GM23338 (cell line): ENCODE measurements at regions not wholly inside any gene's neighbourhood (a gene's known extent, or its start where the extent isn't known, plus 50 kb on each side); places are given as distances from the start of the nearest gene placed in this dataset.

Experiments used
- ATAC-seq: fragments of 200-7000 bp; cut with Tn5 transposase; 3 replicates; pipeline ENCODE4 v1.9.1; 2020
- DNase-seq: peaks from one replicate; pipeline ENCODE4 v3.0.0-alpha.2; 2015; ENCODE audit warnings: low spot score
- H2AFZ ChIP-seq: fragments of 200-600 bp; sonication (generic); 2 replicates; pipeline ENCODE4 v1.8.0; 2016; ENCODE audit warnings: antibody characterized with exemption, mild to moderate bottlenecking, moderate library complexity
- H3F3A ChIP-seq: fragments of 200-600 bp; sonication (generic); replicated peaks from 2 replicates; pipeline ENCODE4 v1.8.0; 2017; ENCODE audit warnings: antibody characterized with exemption, mixed run types, low read depth
- H3K27ac ChIP-seq: fragments of 200-600 bp; sonication (generic); 2 replicates; pipeline ENCODE4 v1.6.1; 2016; ENCODE audit warnings: low read depth
- H3K27me3 ChIP-seq: fragments of 200-600 bp; sonication (generic); 2 replicates; pipeline ENCODE4 v1.8.0; 2016; ENCODE audit warnings: mild to moderate bottlenecking, mixed run types, moderate library complexity; ENCODE audit not compliant: insufficient read depth
- H3K36me3 ChIP-seq: fragments of 200-600 bp; sonication (generic); 2 replicates; pipeline ENCODE4 v1.8.0; 2016; ENCODE audit warnings: mild to moderate bottlenecking; ENCODE audit not compliant: insufficient read depth
- H3K4me1 ChIP-seq: fragments of 200-600 bp; sonication (generic); 2 replicates; pipeline ENCODE4 v1.8.0; 2016; ENCODE audit warnings: mild to moderate bottlenecking, moderate library complexity; ENCODE audit not compliant: insufficient read depth
- H3K4me2 ChIP-seq: fragments of 200-600 bp; sonication (generic); 2 replicates; pipeline ENCODE4 v1.7.1; 2017; ENCODE audit warnings: mixed run types
- H3K4me3 ChIP-seq: fragments of 200-600 bp; sonication (generic); 2 replicates; pipeline ENCODE4 v1.6.1; 2016; ENCODE audit warnings: mixed run types
- H3K79me2 ChIP-seq: fragments of 200-600 bp; sonication (generic); replicated peaks from 2 replicates; pipeline ENCODE4 v1.8.0; 2017; ENCODE audit warnings: mild to moderate bottlenecking; ENCODE audit not compliant: insufficient read depth
- H3K9me2 ChIP-seq: fragments of 200-600 bp; sonication (generic); 2 replicates; pipeline ENCODE4 v1.8.0; 2017; ENCODE audit not compliant: insufficient read depth
- H4K20me1 ChIP-seq: fragments of 200-600 bp; sonication (generic); replicated peaks from 2 replicates; pipeline ENCODE4 v1.8.0; 2017; ENCODE audit warnings: mild to moderate bottlenecking; ENCODE audit not compliant: insufficient read depth
- H3K27ac Mint-ChIP-seq: 2 replicates; pipeline ENCODE4 v1.8.0; 2020; ENCODE audit warnings: inconsistent platforms, mild to moderate bottlenecking, moderate library complexity, mixed read lengths
- H3K27me3 Mint-ChIP-seq: 3 replicates; pipeline ENCODE4 v1.8.0; 2022; ENCODE audit warnings: low read depth, mild to moderate bottlenecking, moderate library complexity, mixed read lengths, inconsistent platforms; ENCODE audit not compliant: insufficient read depth, poor library complexity
- H3K36me3 Mint-ChIP-seq: 3 replicates; pipeline ENCODE4 v1.8.0; 2021; ENCODE audit warnings: low read depth, mild to moderate bottlenecking, inconsistent platforms, moderate library complexity, mixed read lengths
- H3K4me1 Mint-ChIP-seq: 3 replicates; pipeline ENCODE4 v1.8.0; 2020; ENCODE audit warnings: mild to moderate bottlenecking, inconsistent platforms, mixed read lengths
- H3K4me3 Mint-ChIP-seq: 3 replicates; pipeline ENCODE4 v1.8.0; 2021; ENCODE audit warnings: moderate library complexity, mild to moderate bottlenecking, inconsistent platforms, mixed read lengths
- H3K9me3 Mint-ChIP-seq: 3 replicates; pipeline ENCODE4 v1.8.0; 2020; ENCODE audit warnings: moderate library complexity, mild to moderate bottlenecking, inconsistent platforms, mixed read lengths
- EZH2 ChIP-seq: fragments of 200-600 bp; sonication (generic); IDR thresholded peaks from one replicate; pipeline ENCODE4 v1.8.0; 2017; ENCODE audit warnings: antibody characterized with exemption, mild to moderate bottlenecking, low read depth; ENCODE audit not compliant: unreplicated experiment
- EZH2phosphoT487 ChIP-seq: fragments of 200-600 bp; sonication (generic); IDR thresholded peaks from one replicate; pipeline ENCODE4 v1.8.1; 2018; ENCODE audit warnings: antibody characterized with exemption; ENCODE audit not compliant: unreplicated experiment
- JUNB ChIP-seq: IDR thresholded peaks from one replicate; pipeline ENCODE4 v1.6.1; 2016; ENCODE audit warnings: antibody characterized with exemption; ENCODE audit not compliant: unreplicated experiment
- NANOG ChIP-seq: IDR thresholded peaks from 2 replicates; pipeline ENCODE4 v1.6.1; 2016; ENCODE audit warnings: antibody characterized with exemption, borderline replicate concordance
- POLR2AphosphoS5 ChIP-seq: IDR thresholded peaks from 2 replicates; pipeline ENCODE4 v1.6.1; 2016; ENCODE audit warnings: antibody characterized with exemption, low read depth
- STAT1 ChIP-seq: IDR thresholded peaks from one replicate; pipeline ENCODE4 v1.6.1; 2016; ENCODE audit warnings: antibody characterized with exemption; ENCODE audit not compliant: unreplicated experiment
- ZNF114 ChIP-seq: fragments of 250-450 bp; sonication (Bioruptor Pico); IDR thresholded peaks from 2 replicates; pipeline ENCODE4 v1.5.0; 2020; ENCODE audit warnings: mild to moderate bottlenecking, moderate library complexity
- ZNF331 ChIP-seq: fragments of 250-450 bp; sonication (Bioruptor Pico); IDR thresholded peaks from 2 replicates; pipeline ENCODE4 v1.5.0; 2020; ENCODE audit warnings: low read depth, mild to moderate bottlenecking, moderate library complexity
- TF ChIP-seq, protein P1 (sequence below): fragments of 250-450 bp; sonication (Bioruptor Pico); IDR thresholded peaks from 2 replicates; pipeline ENCODE4 v1.5.0; 2020; ENCODE audit warnings: mild to moderate bottlenecking, moderate library complexity
- TF ChIP-seq, protein P2 (sequence below), 2 experiments: fragments of 200-600 bp in 1 of 2; sonication (generic) in 1 of 2; conservative IDR thresholded peaks; 2 replicates each; pipeline versions ENCODE4 v1.5.1 to v1.6.1; 2016 to 2017; ENCODE audit warnings: antibody characterized with exemption in 2 of 2, low read depth in 2 of 2, mild to moderate bottlenecking in 2 of 2, moderate library complexity in 1 of 2
- TF ChIP-seq, protein P3 (sequence below): IDR thresholded peaks from 2 replicates; pipeline ENCODE4 v1.6.1; 2016; ENCODE audit warnings: antibody characterized with exemption

DNA sequence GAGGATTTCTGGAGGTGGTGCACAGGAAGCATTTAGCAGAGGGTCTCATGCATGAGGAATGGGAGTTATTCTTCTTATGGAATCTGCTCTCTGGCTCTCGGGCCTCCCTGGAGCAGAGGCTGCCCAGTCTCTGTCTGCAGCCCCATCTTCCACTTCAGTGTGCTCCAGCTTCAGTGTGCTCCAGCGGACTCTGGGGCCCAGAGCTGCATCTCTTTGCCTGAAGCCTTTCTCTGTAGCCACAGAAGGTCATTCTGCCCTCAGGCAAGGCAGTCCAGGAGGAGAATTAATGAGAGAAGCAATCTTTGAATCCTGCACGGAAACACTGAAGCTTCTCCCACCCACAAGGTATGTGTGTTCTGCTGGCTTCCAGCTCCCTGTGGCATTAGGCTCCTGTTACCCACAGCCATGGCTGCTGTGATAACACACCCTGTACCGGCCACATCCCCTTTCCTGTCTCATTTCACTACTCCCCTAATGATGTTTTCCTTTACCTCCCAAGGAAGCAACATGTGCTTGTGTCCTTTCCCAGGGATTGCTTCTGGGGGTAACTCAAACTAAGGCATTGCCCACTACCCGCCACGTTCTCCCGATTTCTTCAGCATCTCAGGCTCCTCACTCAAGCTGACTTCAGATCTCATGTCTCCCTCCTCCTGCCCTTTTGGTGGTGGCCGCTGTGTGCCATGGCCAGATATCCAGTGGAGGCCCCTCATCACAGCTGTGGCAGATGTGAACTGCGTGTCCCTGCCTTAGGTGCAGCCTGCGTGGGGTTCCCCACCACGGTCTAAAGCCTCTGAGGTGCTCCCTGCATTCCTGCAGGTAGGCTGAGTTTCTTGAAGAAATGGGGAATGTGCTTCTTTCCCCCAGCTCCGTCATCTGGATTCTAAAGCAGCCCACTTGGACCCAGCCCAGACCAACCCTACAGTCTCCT lies 181.2 kb upstream of the GALNT2 start (continued):
- TF ChIP-seq, protein P1, sequence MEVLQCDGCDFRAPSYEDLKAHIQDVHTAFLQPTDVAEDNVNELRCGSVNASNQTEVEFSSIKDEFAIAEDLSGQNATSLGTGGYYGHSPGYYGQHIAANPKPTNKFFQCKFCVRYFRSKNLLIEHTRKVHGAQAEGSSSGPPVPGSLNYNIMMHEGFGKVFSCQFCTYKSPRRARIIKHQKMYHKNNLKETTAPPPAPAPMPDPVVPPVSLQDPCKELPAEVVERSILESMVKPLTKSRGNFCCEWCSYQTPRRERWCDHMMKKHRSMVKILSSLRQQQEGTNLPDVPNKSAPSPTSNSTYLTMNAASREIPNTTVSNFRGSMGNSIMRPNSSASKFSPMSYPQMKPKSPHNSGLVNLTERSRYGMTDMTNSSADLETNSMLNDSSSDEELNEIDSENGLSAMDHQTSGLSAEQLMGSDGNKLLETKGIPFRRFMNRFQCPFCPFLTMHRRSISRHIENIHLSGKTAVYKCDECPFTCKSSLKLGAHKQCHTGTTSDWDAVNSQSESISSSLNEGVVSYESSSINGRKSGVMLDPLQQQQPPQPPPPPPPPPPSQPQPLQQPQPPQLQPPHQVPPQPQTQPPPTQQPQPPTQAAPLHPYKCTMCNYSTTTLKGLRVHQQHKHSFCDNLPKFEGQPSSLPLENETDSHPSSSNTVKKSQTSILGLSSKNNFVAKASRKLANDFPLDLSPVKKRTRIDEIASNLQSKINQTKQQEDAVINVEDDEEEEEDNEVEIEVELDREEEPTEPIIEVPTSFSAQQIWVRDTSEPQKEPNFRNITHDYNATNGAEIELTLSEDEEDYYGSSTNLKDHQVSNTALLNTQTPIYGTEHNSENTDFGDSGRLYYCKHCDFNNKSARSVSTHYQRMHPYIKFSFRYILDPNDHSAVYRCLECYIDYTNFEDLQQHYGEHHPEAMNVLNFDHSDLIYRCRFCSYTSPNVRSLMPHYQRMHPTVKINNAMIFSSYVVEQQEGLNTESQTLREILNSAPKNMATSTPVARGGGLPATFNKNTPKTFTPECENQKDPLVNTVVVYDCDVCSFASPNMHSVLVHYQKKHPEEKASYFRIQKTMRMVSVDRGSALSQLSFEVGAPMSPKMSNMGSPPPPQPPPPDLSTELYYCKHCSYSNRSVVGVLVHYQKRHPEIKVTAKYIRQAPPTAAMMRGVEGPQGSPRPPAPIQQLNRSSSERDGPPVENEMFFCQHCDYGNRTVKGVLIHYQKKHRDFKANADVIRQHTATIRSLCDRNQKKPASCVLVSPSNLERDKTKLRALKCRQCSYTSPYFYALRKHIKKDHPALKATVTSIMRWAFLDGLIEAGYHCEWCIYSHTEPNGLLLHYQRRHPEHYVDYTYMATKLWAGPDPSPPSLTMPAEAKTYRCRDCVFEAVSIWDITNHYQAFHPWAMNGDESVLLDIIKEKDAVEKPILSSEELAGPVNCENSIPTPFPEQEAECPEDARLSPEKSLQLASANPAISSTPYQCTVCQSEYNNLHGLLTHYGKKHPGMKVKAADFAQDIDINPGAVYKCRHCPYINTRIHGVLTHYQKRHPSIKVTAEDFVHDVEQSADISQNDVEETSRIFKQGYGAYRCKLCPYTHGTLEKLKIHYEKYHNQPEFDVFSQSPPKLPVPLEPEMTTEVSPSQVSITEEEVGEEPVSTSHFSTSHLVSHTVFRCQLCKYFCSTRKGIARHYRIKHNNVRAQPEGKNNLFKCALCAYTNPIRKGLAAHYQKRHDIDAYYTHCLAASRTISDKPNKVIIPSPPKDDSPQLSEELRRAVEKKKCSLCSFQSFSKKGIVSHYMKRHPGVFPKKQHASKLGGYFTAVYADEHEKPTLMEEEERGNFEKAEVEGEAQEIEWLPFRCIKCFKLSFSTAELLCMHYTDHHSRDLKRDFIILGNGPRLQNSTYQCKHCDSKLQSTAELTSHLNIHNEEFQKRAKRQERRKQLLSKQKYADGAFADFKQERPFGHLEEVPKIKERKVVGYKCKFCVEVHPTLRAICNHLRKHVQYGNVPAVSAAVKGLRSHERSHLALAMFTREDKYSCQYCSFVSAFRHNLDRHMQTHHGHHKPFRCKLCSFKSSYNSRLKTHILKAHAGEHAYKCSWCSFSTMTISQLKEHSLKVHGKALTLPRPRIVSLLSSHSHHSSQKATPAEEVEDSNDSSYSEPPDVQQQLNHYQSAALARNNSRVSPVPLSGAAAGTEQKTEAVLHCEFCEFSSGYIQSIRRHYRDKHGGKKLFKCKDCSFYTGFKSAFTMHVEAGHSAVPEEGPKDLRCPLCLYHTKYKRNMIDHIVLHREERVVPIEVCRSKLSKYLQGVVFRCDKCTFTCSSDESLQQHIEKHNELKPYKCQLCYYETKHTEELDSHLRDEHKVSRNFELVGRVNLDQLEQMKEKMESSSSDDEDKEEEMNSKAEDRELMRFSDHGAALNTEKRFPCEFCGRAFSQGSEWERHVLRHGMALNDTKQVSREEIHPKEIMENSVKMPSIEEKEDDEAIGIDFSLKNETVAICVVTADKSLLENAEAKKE (CRISPR knock-in tag): no peak
- TF ChIP-seq STAT1: no peak
- TF ChIP-seq, protein P2, sequence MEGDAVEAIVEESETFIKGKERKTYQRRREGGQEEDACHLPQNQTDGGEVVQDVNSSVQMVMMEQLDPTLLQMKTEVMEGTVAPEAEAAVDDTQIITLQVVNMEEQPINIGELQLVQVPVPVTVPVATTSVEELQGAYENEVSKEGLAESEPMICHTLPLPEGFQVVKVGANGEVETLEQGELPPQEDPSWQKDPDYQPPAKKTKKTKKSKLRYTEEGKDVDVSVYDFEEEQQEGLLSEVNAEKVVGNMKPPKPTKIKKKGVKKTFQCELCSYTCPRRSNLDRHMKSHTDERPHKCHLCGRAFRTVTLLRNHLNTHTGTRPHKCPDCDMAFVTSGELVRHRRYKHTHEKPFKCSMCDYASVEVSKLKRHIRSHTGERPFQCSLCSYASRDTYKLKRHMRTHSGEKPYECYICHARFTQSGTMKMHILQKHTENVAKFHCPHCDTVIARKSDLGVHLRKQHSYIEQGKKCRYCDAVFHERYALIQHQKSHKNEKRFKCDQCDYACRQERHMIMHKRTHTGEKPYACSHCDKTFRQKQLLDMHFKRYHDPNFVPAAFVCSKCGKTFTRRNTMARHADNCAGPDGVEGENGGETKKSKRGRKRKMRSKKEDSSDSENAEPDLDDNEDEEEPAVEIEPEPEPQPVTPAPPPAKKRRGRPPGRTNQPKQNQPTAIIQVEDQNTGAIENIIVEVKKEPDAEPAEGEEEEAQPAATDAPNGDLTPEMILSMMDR (conservative IDR thresholded peaks at IDR 0.05; ENCODE audit: low read depth in 2 of 2): no peak
- TF ChIP-seq ZNF331 (CRISPR knock-in tag): no peak
- no peak for TF ChIP-seq ZNF114 (CRISPR knock-in tag)

DNA sequence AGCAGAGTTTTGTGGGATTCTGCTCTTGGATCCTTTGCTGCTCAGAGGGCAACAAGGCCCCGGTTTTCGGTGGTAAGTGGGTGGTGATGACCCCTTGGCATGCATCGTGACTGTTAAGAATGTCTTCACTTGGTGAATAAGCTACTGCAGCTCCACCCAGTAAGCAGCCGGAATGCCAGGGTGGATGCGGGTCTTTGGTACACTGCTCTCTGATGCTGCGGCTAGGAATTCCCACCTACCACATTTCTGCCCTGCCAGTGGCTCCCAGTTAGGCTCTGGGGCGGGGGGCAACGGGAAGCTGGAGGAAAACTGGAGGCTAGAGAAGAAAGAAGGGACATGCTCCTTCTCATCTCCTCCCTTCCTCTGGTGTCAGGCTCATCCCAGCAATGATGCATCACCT lies 180.4 kb upstream of the GALNT2 start:
- Histone ChIP-seq H3K4me2 (no peak overlapping the region), H3F3A (no peaks in the 10 kb centered on the region), H3K9me2 (no peaks in the 10 kb centered on the region), H3K36me3 (no peaks in the 10 kb centered on the region), H2AFZ (no peak overlapping the region), H3K27me3 (no peaks in the 10 kb centered on the region), H3K27ac (no peak overlapping the region), H4K20me1 (no peaks in the 10 kb centered on the region), H3K4me1 (no peaks in the 10 kb centered on the region), H3K4me3 (no peak overlapping the region), H3K79me2 (no peaks in the 10 kb centered on the region)
- TF ChIP-seq NANOG (no peak), ZNF331 (CRISPR knock-in tag) (no peak), JUNB (no peak), EZH2phosphoT487 (no peak), EZH2 (no peak), POLR2AphosphoS5 (no peak), ZNF114 (CRISPR knock-in tag) (no peak)
- TF ChIP-seq, protein P2 (conservative IDR thresholded peaks at IDR 0.05; ENCODE audit: low read depth in 2 of 2): no peak
- TF ChIP-seq, protein P3, sequence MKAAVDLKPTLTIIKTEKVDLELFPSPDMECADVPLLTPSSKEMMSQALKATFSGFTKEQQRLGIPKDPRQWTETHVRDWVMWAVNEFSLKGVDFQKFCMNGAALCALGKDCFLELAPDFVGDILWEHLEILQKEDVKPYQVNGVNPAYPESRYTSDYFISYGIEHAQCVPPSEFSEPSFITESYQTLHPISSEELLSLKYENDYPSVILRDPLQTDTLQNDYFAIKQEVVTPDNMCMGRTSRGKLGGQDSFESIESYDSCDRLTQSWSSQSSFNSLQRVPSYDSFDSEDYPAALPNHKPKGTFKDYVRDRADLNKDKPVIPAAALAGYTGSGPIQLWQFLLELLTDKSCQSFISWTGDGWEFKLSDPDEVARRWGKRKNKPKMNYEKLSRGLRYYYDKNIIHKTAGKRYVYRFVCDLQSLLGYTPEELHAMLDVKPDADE: no peak
- H3K9me3 Mint-ChIP-seq: no peaks in the 10 kb centered on the region
- DNase-seq (no peak), ATAC-seq (no peak)
- H3K4me1 Mint-ChIP-seq: peaks cover 2% of the 10 kb centered on the region; the same call in 1 of the 3 replicates
- no peak overlapping the region for H3K27ac Mint-ChIP-seq
- H3K4me3 Mint-ChIP-seq: no peak overlapping the region
- no peaks in the 10 kb centered on the region for H3K36me3 Mint-ChIP-seq
- H3K27me3 Mint-ChIP-seq: no peaks in the 10 kb centered on the region
